HepG2 (cell line): ENCODE measurements at regions not wholly inside any gene's neighbourhood (a gene's known extent, or its start where the extent isn't known, plus 50 kb on each side); places are given as distances from the start of the nearest gene placed in this dataset.

Experiments
- ATAC-seq: fragments of 200-7000 bp; cut with Tn5 transposase; 3 replicates; pipeline ENCODE4 v1.9.1; 2020; ENCODE audit warnings: mild to moderate bottlenecking, moderate library complexity
- BruUV-seq: library from RNA; stranded (reverse); fragments of 400-500 nt; replicated peaks from 2 replicates; lab custom pipeline; 2021; lab: Mats Ljungman, UMichigan
- CTCF ChIA-PET: fragments of 300-600 bp; formaldehyde crosslinking; extraction: SDS; loops from one replicate; lab custom pipeline; 2021; ENCODE audit warnings: low total read pairs, inconsistent platforms, low intra/inter-chr PET ratio; lab: Yijun Ruan, JAX
- POLR2A ChIA-PET: fragments of 350-600 bp; sonication (Branson Sonifier 250); formaldehyde crosslinking; loops from one replicate; lab custom pipeline; 2020; ENCODE audit warnings: antibody characterized with exemption, inconsistent platforms; lab: Yijun Ruan, JAX
- DNase-seq: peaks from one replicate; pipeline ENCODE4 v3.0.0-alpha.2; 2015; ENCODE audit warnings: low spot score
- FAIRE-seq: peaks from 3 replicates; lab custom pipeline; 2011; peaks lifted over from hg19 to GRCh38; lab: Jason Lieb, UNC
- H2AFZ ChIP-seq: one replicate; pipeline ENCODE4 v1.6.1; 2011; ENCODE audit warnings: low read length, inconsistent platforms
- H3K27ac ChIP-seq: fragments of 300-600 bp; 3 replicates; pipeline ENCODE4 v1.8.0; 2011; ENCODE audit warnings: mixed run types, mild to moderate bottlenecking, mixed read lengths, low read length, inconsistent platforms; ENCODE audit not compliant: insufficient read depth; ENCODE audit errors: extremely low read length
- H3K27me3 ChIP-seq, 2 experiments: fragments of 200-600 bp in 1 of 2; 2 replicates in 1 of 2; 3 replicates in 1 of 2; pipeline versions ENCODE4 v1.6.0 to v1.8.0; 2011; ENCODE audit warnings: low read length in 2 of 2, mild to moderate bottlenecking in 2 of 2, moderate library complexity in 2 of 2, inconsistent platforms in 1 of 2; ENCODE audit not compliant: insufficient read depth in 2 of 2, control insufficient read depth in 1 of 2
- H3K36me3 ChIP-seq, 2 experiments: fragments of 200-600 bp in 1 of 2; replicated peaks in 1 of 2; 2 replicates in 1 of 2; 3 replicates in 1 of 2; pipeline versions ENCODE4 v1.5.1 to v1.8.0; 2011; ENCODE audit warnings: low read length in 2 of 2, inconsistent platforms in 1 of 2; ENCODE audit not compliant: insufficient read depth in 2 of 2, control insufficient read depth in 1 of 2
- H3K4me1 ChIP-seq: 2 replicates; pipeline ENCODE4 v1.5.1; 2012; ENCODE audit warnings: low read length, inconsistent platforms; ENCODE audit not compliant: insufficient read depth
- H3K4me2 ChIP-seq: 2 replicates; pipeline ENCODE4 v1.6.0; 2011; ENCODE audit warnings: low read depth, low read length, inconsistent platforms
- H3K4me3 ChIP-seq, 3 experiments: fragments of 200-600 bp in 1 of 3; sonication (generic), shearing (Covaris generic) in 1 of 3; replicated peaks in 1 of 3; 2 replicates each; pipeline ENCODE4 v1.5.1; 2011 to 2016; ENCODE audit warnings: low read length in 3 of 3, inconsistent platforms in 2 of 3, low read depth in 2 of 3, mild to moderate bottlenecking in 2 of 3, control low read depth in 1 of 3, mixed read lengths in 1 of 3; ENCODE audit not compliant: insufficient read depth in 1 of 3
- H3K79me2 ChIP-seq: one replicate; pipeline ENCODE4 v1.6.1; 2011; ENCODE audit warnings: low read length, inconsistent platforms; ENCODE audit not compliant: insufficient read depth
- H3K9ac ChIP-seq: 2 replicates; pipeline ENCODE4 v1.6.0; 2011; ENCODE audit warnings: mild to moderate bottlenecking, low read depth, low read length, inconsistent platforms; ENCODE audit not compliant: insufficient read depth
- H3K9me3 ChIP-seq: 2 replicates; pipeline ENCODE4 v1.5.1; 2012; ENCODE audit warnings: mild to moderate bottlenecking, low read length
- H4K20me1 ChIP-seq: 2 replicates; pipeline ENCODE4 v1.6.0; 2011; ENCODE audit warnings: inconsistent platforms, mild to moderate bottlenecking, low read length, moderate library complexity; ENCODE audit not compliant: insufficient read depth
- CEBPB ChIP-seq: IDR thresholded peaks from 2 replicates; pipeline ENCODE4 v1.6.1; 2011; ENCODE audit warnings: low read depth, low read length, improper control_type of control experiment, borderline replicate concordance
- CHD4 ChIP-seq: fragments of 200-600 bp; sonication (generic); IDR thresholded peaks from 2 replicates; pipeline ENCODE4 v1.7.0; 2017; ENCODE audit warnings: mild to moderate bottlenecking, low read length, borderline replicate concordance
- EEA1 ChIP-seq: sonication (generic); formaldehyde crosslinking; IDR thresholded peaks from 2 replicates; pipeline ENCODE4 v1.5.1; 2020; ENCODE audit warnings: mild to moderate bottlenecking, missing genetic modification reagents, borderline replicate concordance
- HNF4A ChIP-seq: sonication (generic); formaldehyde crosslinking; IDR thresholded peaks from 2 replicates; pipeline ENCODE4 v1.4.0; 2020; ENCODE audit warnings: missing genetic modification reagents
- PAF1 ChIP-seq: IDR thresholded peaks from 2 replicates; pipeline ENCODE4 v1.6.1; 2016; ENCODE audit warnings: missing genetic modification reagents, missing compliant biosample characterization
- PITX1 ChIP-seq: sonication (generic); formaldehyde crosslinking; IDR thresholded peaks from 2 replicates; pipeline ENCODE4 v1.5.1; 2020; ENCODE audit warnings: mild to moderate bottlenecking, missing genetic modification reagents
- SP4 ChIP-seq: sonication (generic); formaldehyde crosslinking; IDR thresholded peaks from 2 replicates; pipeline ENCODE4 v1.8.1; 2023; ENCODE audit warnings: mild to moderate bottlenecking, missing genetic modification reagents
- STAT5B ChIP-seq: sonication (generic); formaldehyde crosslinking; IDR thresholded peaks from 2 replicates; pipeline ENCODE4 v1.4.0; 2020; ENCODE audit warnings: missing genetic modification reagents
- TFDP2 ChIP-seq: sonication (generic); formaldehyde crosslinking; IDR thresholded peaks from 2 replicates; pipeline ENCODE4 v1.4.0; 2020; ENCODE audit warnings: missing genetic modification reagents
- TRIM22 ChIP-seq: fragments of 450-650 bp; IDR thresholded peaks from 2 replicates; pipeline ENCODE4 v1.6.1; 2017
- TRIM24 ChIP-seq: sonication (generic); formaldehyde crosslinking; IDR thresholded peaks from 2 replicates; pipeline ENCODE4 v1.8.0; 2022; ENCODE audit warnings: mild to moderate bottlenecking, missing genetic modification reagents
- ZBTB14 ChIP-seq: sonication (generic); formaldehyde crosslinking; IDR thresholded peaks from 2 replicates; pipeline ENCODE4 v1.4.0; 2020; ENCODE audit warnings: missing genetic modification reagents
- ZFP90 ChIP-seq: sonication (generic); formaldehyde crosslinking; IDR thresholded peaks from 2 replicates; pipeline ENCODE4 v1.8.0; 2022; ENCODE audit warnings: missing genetic modification reagents, mild to moderate bottlenecking, inconsistent platforms, borderline replicate concordance
- WGBS: methylation state at CpG from one replicate; pipeline ENCODE4 v1.1.6; 2017; ENCODE audit warnings: low lambda C conversion rate; 5-methylcytosine and 5-hydroxymethylcytosine counted together
- in situ Hi-C: cut with HindIII; loops from 2 replicates; pipeline ENCODE4 v1.10.0; 2017; ENCODE audit warnings: low pct_unique_long_range_greater_than_20kb; ENCODE audit not compliant: extremely low pct_ligation_motif_present
- intact Hi-C: fragments of 100-400 bp; cut with micrococcal nuclease; formaldehyde crosslinking; loops from one replicate; pipeline ENCODE4 v1.10.0; 2022; ENCODE audit not compliant: unreplicated experiment

DNA sequence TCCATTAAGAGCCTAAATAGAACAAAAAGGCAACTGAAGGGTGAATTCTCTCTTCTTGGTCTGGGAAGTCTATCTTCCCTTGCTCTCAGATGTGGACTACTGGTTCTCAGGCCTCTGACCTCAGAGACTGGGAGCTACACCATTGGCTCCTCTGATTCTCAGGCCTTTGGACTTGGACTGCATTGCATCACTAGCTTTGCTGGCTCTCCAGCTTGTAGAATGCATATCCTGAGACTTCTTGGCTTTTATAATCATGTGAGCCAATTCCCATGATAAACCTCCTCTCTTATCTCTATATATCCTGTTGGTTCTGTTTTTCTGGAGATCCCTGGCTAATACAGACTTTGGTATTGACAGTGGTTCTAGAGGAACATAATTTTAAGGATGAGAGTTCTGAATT, 89.8 kb downstream of the PSAT1 start:
- TF ChIP-seq PITX1 (CRISPR knock-in tag) = no peak
- peak; percentile 11; the same call in 1 of the 2 replicates for TF ChIP-seq HNF4A (CRISPR knock-in tag)
- peak; percentile 44; the same call in 1 of the 2 replicates for TF ChIP-seq CEBPB

GRCh38 chr9:78393340-78393739, 96.4 kb downstream of the PSAT1 start:
- no peak for FAIRE-seq
- CTCF ChIA-PET = no interaction called here
- Histone ChIP-seq H3K9me3 (peaks cover 13% of the 10 kb centered on the region), H2AFZ (no peak overlapping the region), H3K36me3 (no peaks in the 10 kb centered on the region), H3K4me1 (peaks cover 20% of the 10 kb centered on the region), H4K20me1 (no peaks in the 10 kb centered on the region), H3K4me2 (no peak overlapping the region), H3K9ac (no peak overlapping the region), H3K79me2 (no peaks in the 10 kb centered on the region), H3K27me3 (no peaks in the 10 kb centered on the region), H3K27ac (no peak overlapping the region), H3K4me3 (no peak overlapping the region)
- no TSS peak for BruUV-seq
- no peak for ATAC-seq
- 82% methylated on average over 2 of the region's 2 CpGs for WGBS
- intact Hi-C loops (no loop called here), in situ Hi-C loops (no loop called here)
- POLR2A ChIA-PET = no interaction called here
- TF ChIP-seq PAF1 (no peak), TRIM22 (no peak), EEA1 (no peak), STAT5B (CRISPR knock-in tag) (no peak), TRIM24 (no peak), SP4 (CRISPR knock-in tag) (no peak), ZBTB14 (CRISPR knock-in tag) (no peak), TFDP2 (CRISPR knock-in tag) (no peak), CHD4 (no peak), ZFP90 (CRISPR knock-in tag) (no peak)
- no peak for DNase-seq

More for the DNA sequence above, 89.8 kb downstream of the PSAT1 start:
- H2AFZ ChIP-seq = no peak overlapping the region
- no peaks in the 10 kb centered on the region for H3K27me3 ChIP-seq
- no peaks in the 10 kb centered on the region for H4K20me1 ChIP-seq
- no peaks in the 10 kb centered on the region for H3K36me3 ChIP-seq
- FAIRE-seq = no peak
- H3K4me3 ChIP-seq = no peak overlapping the region
- H3K9ac ChIP-seq = no peak overlapping the region
- no peak for DNase-seq
- H3K27ac ChIP-seq = no peak overlapping the region
- intact Hi-C loops (no loop called here), in situ Hi-C loops (no loop called here)
- no peaks in the 10 kb centered on the region for H3K79me2 ChIP-seq
- ChIA-PET POLR2A (interaction anchor here (1.0 to 1.5 kb wide), 2 partner anchors 12 to 90 kb away, joined by 3 to 5 read pairs; partner anchors contain the start of gene PSAT1), CTCF (no interaction called here)
- peaks cover 17% of the 10 kb centered on the region for H3K4me1 ChIP-seq
- BruUV-seq = no TSS peak
- no peak overlapping the region for H3K4me2 ChIP-seq
- ATAC-seq = peak; percentile 41; the same call in 2 of the 3 replicates
- H3K9me3 ChIP-seq = no peaks in the 10 kb centered on the region
